ENCODE measurements at regions not wholly inside any gene's neighbourhood (a gene's known extent, or its start where the extent isn't known, plus 50 kb on each side); places are given as distances from the start of the nearest gene placed in this dataset.

DNA sequence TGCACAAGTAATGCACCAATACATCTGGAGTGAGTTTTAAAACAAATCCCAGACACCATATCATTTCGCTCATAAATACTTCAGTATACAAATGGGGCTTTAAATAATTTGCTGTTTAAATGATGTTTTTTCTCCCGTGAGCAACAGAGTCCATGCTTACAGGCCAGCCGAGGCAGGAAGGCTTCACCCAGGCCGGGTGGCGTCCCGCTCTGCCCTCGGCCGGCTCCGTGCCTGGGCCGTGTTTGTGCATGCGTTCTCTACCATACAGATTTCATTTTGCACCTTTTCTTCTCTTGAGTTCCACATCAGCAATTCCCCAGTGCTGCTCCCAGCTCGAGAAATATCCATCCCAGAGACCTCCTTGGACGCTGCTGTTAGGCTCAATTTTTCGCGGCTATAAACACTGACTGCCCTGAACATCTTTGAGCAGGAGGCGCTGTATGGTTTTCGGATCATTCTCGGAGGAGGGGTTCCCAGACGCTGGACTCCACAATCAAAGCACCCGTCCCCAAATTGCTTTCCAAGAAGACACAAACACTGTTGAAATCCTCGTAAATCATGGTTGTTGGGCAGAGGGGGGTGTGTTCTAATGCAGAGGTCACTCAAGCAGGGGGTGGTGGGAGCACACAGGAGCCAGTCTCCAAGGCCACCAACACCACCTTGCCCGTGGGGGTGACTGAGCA, 91.6 kb downstream of the MICALL2 start:
- TF ChIP-seq, protein P1, sequence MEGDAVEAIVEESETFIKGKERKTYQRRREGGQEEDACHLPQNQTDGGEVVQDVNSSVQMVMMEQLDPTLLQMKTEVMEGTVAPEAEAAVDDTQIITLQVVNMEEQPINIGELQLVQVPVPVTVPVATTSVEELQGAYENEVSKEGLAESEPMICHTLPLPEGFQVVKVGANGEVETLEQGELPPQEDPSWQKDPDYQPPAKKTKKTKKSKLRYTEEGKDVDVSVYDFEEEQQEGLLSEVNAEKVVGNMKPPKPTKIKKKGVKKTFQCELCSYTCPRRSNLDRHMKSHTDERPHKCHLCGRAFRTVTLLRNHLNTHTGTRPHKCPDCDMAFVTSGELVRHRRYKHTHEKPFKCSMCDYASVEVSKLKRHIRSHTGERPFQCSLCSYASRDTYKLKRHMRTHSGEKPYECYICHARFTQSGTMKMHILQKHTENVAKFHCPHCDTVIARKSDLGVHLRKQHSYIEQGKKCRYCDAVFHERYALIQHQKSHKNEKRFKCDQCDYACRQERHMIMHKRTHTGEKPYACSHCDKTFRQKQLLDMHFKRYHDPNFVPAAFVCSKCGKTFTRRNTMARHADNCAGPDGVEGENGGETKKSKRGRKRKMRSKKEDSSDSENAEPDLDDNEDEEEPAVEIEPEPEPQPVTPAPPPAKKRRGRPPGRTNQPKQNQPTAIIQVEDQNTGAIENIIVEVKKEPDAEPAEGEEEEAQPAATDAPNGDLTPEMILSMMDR (IDR thresholded peaks at IDR 0.05): no peak
- no peak for TF ChIP-seq POLR2A (IDR thresholded peaks at IDR 0.05)

Measured in adrenal gland (tissue), 5 donors.